Liver (tissue), 8 donors: ENCODE measurements at regions not wholly inside any gene's neighbourhood (a gene's known extent, or its start where the extent isn't known, plus 50 kb on each side); places are given as distances from the start of the nearest gene placed in this dataset.
"Not testable (repeated sequence)": the region's sequence is repeated elsewhere in the genome, so short reads cannot be mapped to it uniquely, and the experiment has no call there.

Source experiments
- DNase-seq: peaks from one replicate; pipeline ENCODE4 v3.0.0-alpha.2; 2017; ENCODE audit warnings: low spot score
- H3K27ac ChIP-seq, 2 donors: one replicate each; pipeline ENCODE4 v1.7.0; 2013; ENCODE audit warnings: inconsistent platforms in 2 of 2, low read length in 2 of 2, control low read depth in 1 of 2, low read depth in 1 of 2, mild to moderate bottlenecking in 1 of 2
- H3K27me3 ChIP-seq, 4 donors: one replicate each; pipeline versions ENCODE4 v1.6.1 to v1.7.0; 2013; ENCODE audit warnings: low read length in 3 of 4, inconsistent platforms in 1 of 4, mild to moderate bottlenecking in 1 of 4, moderate library complexity in 1 of 4; ENCODE audit not compliant: control insufficient read depth in 4 of 4, insufficient read depth in 4 of 4
- H3K36me3 ChIP-seq, 4 donors: one replicate each; pipeline versions ENCODE4 v1.6.1 to v1.7.0; 2013; ENCODE audit warnings: low read length in 3 of 4, mild to moderate bottlenecking in 3 of 4, low read depth in 1 of 4, moderate library complexity in 1 of 4; ENCODE audit not compliant: control insufficient read depth in 4 of 4, insufficient read depth in 3 of 4
- H3K4me1 ChIP-seq, 4 donors: one replicate each; pipeline versions ENCODE4 v1.6.1 to v1.7.0; 2013; ENCODE audit warnings: low read length in 3 of 4, mild to moderate bottlenecking in 3 of 4, moderate library complexity in 1 of 4; ENCODE audit not compliant: control insufficient read depth in 4 of 4, insufficient read depth in 4 of 4
- H3K4me3 ChIP-seq, 3 donors: one replicate each; pipeline versions ENCODE4 v1.6.1 to v1.7.0; 2013; ENCODE audit warnings: low read length in 3 of 3, control low read depth in 1 of 3, low read depth in 1 of 3, mild to moderate bottlenecking in 1 of 3
- H3K9ac ChIP-seq, 2 donors: one replicate each; pipeline ENCODE4 v1.7.0; 2013; ENCODE audit warnings: low read length in 2 of 2, mild to moderate bottlenecking in 2 of 2, moderate library complexity in 2 of 2, control low read depth in 1 of 2, low read depth in 1 of 2
- H3K9me3 ChIP-seq, 4 donors: one replicate each; pipeline versions ENCODE4 v1.6.1 to v1.7.0; 2013; ENCODE audit warnings: low read length in 3 of 4; ENCODE audit not compliant: control insufficient read depth in 4 of 4
- ATF3 ChIP-seq: IDR thresholded peaks from 2 replicates; pipeline ENCODE4 v1.6.1; 2016; ENCODE audit warnings: antibody characterized with exemption
- CTCF ChIP-seq: fragments of 150-350 bp; IDR thresholded peaks from 2 replicates; pipeline ENCODE4 v1.5.1; 2017; ENCODE audit warnings: improper control_type of control experiment, low read depth, low read length; ENCODE audit not compliant: missing input control
- EGR1 ChIP-seq, 2 donors: IDR thresholded peaks; 2 replicates each; pipeline ENCODE4 v1.6.1; 2016 to 2018; ENCODE audit warnings: antibody characterized with exemption in 2 of 2, low read depth in 2 of 2
- FOXA1 ChIP-seq: IDR thresholded peaks from 2 replicates; pipeline ENCODE4 v1.6.1; 2016; ENCODE audit warnings: antibody characterized with exemption
- FOXA2 ChIP-seq: IDR thresholded peaks from 2 replicates; pipeline ENCODE4 v1.6.1; 2016; ENCODE audit warnings: antibody characterized with exemption
- GABPA ChIP-seq, 2 donors: IDR thresholded peaks in 1 of 2; conservative IDR thresholded peaks in 1 of 2; 2 replicates each; pipeline ENCODE4 v1.6.1; 2016; ENCODE audit warnings: antibody characterized with exemption in 2 of 2, mild to moderate bottlenecking in 1 of 2, moderate library complexity in 1 of 2
- HNF4A ChIP-seq, 2 donors: conservative IDR thresholded peaks; 2 replicates each; pipeline ENCODE4 v1.6.1; 2016; ENCODE audit warnings: antibody characterized with exemption in 2 of 2, mild to moderate bottlenecking in 2 of 2
- HNF4G ChIP-seq: IDR thresholded peaks from 2 replicates; pipeline ENCODE4 v1.6.1; 2016; ENCODE audit warnings: antibody characterized with exemption
- JUND ChIP-seq, 2 donors: IDR thresholded peaks; 2 replicates each; pipeline ENCODE4 v1.6.1; 2016; ENCODE audit warnings: antibody characterized with exemption in 2 of 2
- MAX ChIP-seq: IDR thresholded peaks from 2 replicates; pipeline ENCODE4 v1.6.1; 2016; ENCODE audit warnings: antibody characterized with exemption
- NR2F2 ChIP-seq: IDR thresholded peaks from 2 replicates; pipeline ENCODE4 v1.6.1; 2016; ENCODE audit warnings: antibody characterized with exemption
- RAD21 ChIP-seq, 2 donors: IDR thresholded peaks; 2 replicates each; pipeline ENCODE4 v1.6.1; 2016; ENCODE audit warnings: antibody characterized with exemption in 2 of 2, mild to moderate bottlenecking in 2 of 2
- REST ChIP-seq: IDR thresholded peaks from 2 replicates; pipeline ENCODE4 v1.6.1; 2016; ENCODE audit warnings: antibody characterized with exemption, mild to moderate bottlenecking
- RXRA ChIP-seq, 2 donors: IDR thresholded peaks; 2 replicates each; pipeline ENCODE4 v1.6.1; 2017 to 2018; ENCODE audit warnings: antibody characterized with exemption in 2 of 2, mild to moderate bottlenecking in 1 of 2
- SP1 ChIP-seq: IDR thresholded peaks from 2 replicates; pipeline ENCODE4 v1.6.1; 2018; ENCODE audit warnings: antibody characterized with exemption, mild to moderate bottlenecking
- TAF1 ChIP-seq: conservative IDR thresholded peaks from 2 replicates; pipeline ENCODE4 v1.6.1; 2016; ENCODE audit warnings: antibody characterized with exemption, mild to moderate bottlenecking
- YY1 ChIP-seq: IDR thresholded peaks from 2 replicates; pipeline ENCODE4 v1.6.1; 2016; ENCODE audit warnings: antibody characterized with exemption, mild to moderate bottlenecking
- ZBTB33 ChIP-seq: IDR thresholded peaks from 2 replicates; pipeline ENCODE4 v1.6.1; 2016; ENCODE audit warnings: antibody characterized with exemption
- WGBS: extraction: QIAGEN DNeasy Blood & Tissue Kit; methylation state at CpG from one replicate; pipeline ENCODE4 v1.1.7; 2013; 5-methylcytosine and 5-hydroxymethylcytosine counted together
- donor health status: healthy.
- donor health status: healthy.
- donor health status: healthy.
- donor health status: healthy.
- donor health status: healthy.

DNA sequence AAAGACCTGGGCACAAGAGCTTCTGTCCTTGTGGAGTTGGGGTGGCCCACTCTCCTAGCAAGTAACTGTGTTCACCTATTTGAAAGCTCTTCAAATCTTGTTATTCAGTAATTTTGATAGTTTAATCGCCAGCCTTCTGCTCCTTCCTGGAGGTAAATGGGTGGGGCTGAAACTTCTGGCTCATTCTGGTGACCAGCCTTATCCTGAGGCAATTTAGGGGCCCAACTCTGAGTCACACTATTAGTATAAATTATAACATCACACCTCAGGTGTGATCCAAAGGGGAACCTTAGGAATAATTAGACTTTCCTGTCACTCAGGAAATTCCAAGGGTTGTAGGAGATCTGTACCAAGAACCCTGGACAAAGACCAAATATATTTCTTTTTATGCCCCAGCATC is 255.8 kb upstream of the RGPD4 start:
- WGBS = 53% methylated on average over 1 of the region's 1 CpG
- Histone ChIP-seq H3K4me3 (no peak overlapping the region), H3K27ac (no peak overlapping the region), H3K9ac (no peak overlapping the region), H3K36me3 (no peaks in the 10 kb centered on the region), H3K4me1 (no peaks in the 10 kb centered on the region), H3K27me3 (no peaks in the 10 kb centered on the region), H3K9me3 (no peaks in the 10 kb centered on the region)
- no peak for DNase-seq
- no peak for TF ChIP-seq CTCF

- not testable (repeated sequence) for H3K36me3 ChIP-seq, DNase-seq, H3K9ac ChIP-seq, H3K4me1 ChIP-seq, H3K27ac ChIP-seq, H3K4me3 ChIP-seq, H3K27me3 ChIP-seq, H3K9me3 ChIP-seq
- WGBS = 62% methylated on average over 13 of the region's 13 CpGs
- TF ChIP-seq RAD21 (IDR thresholded peaks at IDR 0.05) = peak; percentile 14 to 61
These were observed 253.8 kb upstream of the RGPD4 start for GRCh38 chr2:107572890-107573289.

- no peak for TF ChIP-seq CTCF
- no peak for TF ChIP-seq MAX
- no peak for TF ChIP-seq RXRA (IDR thresholded peaks at IDR 0.05)
- no peak for TF ChIP-seq HNF4A (conservative IDR thresholded peaks at IDR 0.05)
- no peak for TF ChIP-seq RAD21 (IDR thresholded peaks at IDR 0.05)
- TF ChIP-seq REST = no peak
- TF ChIP-seq JUND (IDR thresholded peaks at IDR 0.05) = no peak
- no peak for TF ChIP-seq EGR1 (IDR thresholded peaks at IDR 0.05; ENCODE audit: low read depth in 2 of 2)
- TF ChIP-seq ZBTB33 = no peak
- no peak for TF ChIP-seq NR2F2
- TF ChIP-seq GABPA (IDR thresholded peaks at IDR 0.05 in 1 of 2, conservative IDR thresholded peaks at IDR 0.05 in 1 of 2) = no peak
- TF ChIP-seq FOXA1 = no peak
- TF ChIP-seq HNF4G = no peak
- no peak for TF ChIP-seq ATF3
- no peak for TF ChIP-seq YY1
- TF ChIP-seq SP1 = no peak
- TF ChIP-seq TAF1 = no peak
- TF ChIP-seq FOXA2 = no peak
- Histone ChIP-seq H3K4me3 (no peak overlapping the region), H3K9me3 (no peaks in the 10 kb centered on the region), H3K4me1 (no peaks in the 10 kb centered on the region), H3K27me3 (no peaks in the 10 kb centered on the region), H3K36me3 (no peaks in the 10 kb centered on the region), H3K27ac (no peak overlapping the region), H3K9ac (no peak overlapping the region)
- 80% methylated on average over 5 of the region's 5 CpGs for WGBS
- DNase-seq = no peak
These were observed 249.7 kb upstream of the RGPD4 start for GRCh38 chr2:107576991-107577390.
